ENCODE measurements at regions not wholly inside any gene's neighbourhood (a gene's known extent, or its start where the extent isn't known, plus 50 kb on each side); places are given as distances from the start of the nearest gene placed in this dataset.

GRCh38 chr1:11338284-11338924 lies 65.4 kb downstream of the UBIAD1 start:
- no peak for DNase-seq

DNA sequence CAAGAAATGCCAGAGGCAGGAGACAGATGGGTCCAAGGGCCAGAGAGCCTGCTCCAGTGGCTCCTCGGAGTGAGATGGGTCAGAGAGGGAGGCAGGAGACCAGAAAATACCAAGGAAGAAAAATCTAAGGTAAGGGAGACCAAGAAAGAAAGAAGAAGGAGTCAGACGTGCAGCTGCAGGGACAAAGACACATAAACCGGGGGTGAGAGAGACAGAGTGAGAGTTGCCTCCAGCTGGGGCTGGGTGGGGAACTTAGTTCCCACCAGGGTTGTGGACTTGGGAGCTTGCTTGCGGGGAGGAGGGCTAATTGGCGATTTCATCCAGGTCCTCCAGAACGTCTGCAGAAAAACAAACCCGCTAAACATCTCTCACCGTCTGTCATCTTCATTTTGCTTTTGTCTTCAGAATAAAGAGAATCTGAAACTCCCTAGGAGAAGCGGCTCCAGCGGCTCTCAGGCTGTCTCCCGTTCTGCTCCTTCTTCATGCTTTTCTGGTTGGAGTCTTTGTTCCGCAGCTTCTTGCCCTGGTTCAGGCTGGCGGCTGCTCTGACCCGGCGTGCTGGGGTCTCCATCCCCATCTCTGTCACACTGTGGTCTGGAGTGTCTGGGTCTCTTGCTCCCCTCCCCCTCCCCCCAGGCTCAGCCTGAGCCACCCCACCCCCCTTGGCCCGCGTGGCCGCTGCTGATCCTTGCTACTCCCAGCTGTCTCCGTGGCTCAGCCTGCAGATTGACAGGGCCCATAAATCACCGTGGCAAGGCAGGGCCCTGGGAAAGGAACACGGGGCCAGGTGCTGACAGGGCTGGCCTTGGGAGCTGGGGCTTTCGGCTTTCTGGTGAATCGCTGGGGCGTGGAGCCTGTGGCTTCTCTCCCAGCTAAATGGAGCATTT lies 66.6 kb downstream of the UBIAD1 start:
- DNase-seq = no peak

GRCh38 chr1:11340233-11340632 lies 67.2 kb downstream of the UBIAD1 start:
- no peak for DNase-seq

DNA sequence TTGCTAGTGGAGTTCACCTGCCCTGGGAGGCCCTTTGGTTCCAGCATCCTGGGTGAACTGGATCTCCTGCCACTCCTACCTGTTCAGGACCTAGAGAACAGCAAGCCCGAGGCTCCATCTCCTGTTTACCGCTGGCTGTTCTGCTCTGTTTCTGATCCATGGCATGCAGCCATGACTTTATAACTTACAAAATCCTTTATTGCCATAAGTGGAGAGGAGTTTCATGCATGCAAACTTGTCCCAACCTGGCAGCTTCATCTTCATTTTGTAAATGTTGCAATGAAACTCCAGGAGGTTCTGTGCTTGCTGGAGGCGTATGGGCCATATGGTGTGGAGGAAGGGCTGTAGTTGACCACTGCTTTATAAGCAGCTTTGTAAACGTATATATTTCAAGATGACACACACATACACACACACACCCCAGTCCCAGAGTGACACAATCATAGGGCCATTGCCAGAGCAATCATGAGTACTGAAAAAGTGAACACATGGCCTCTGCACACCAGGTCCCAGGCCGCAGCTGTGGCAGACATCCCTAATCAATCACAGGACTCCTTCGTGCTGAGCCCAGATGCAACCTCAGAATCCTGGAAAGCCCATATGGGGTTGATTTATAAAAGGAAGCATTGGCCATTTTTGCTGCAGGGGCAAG lies 69.0 kb downstream of the UBIAD1 start:
- no peak for DNase-seq

DNA sequence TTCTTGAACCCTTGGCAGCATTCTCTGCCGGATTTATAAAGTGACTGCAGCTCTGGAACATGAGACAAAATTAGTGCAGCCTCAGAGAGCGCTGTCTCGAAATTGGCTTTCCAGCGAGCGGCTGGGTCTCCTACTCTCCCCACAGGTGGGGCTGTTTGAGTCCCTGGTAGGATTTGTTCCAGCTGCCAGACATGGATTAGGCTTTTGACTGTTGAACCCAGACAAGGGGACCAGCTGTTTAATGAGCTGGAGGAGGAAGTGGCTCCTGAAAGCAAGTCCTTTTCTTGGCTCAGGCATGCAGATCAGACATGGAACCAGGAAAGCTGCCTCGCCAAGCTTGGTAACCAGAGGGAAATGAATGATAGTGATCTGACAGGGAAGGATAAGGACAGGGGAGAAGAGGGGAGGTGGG lies 69.6 kb downstream of the UBIAD1 start:
- no peak for DNase-seq

- DNase-seq = no peak
Measured at GRCh38 chr1:11345971-11346715, 73.1 kb downstream of the UBIAD1 start.

DNA sequence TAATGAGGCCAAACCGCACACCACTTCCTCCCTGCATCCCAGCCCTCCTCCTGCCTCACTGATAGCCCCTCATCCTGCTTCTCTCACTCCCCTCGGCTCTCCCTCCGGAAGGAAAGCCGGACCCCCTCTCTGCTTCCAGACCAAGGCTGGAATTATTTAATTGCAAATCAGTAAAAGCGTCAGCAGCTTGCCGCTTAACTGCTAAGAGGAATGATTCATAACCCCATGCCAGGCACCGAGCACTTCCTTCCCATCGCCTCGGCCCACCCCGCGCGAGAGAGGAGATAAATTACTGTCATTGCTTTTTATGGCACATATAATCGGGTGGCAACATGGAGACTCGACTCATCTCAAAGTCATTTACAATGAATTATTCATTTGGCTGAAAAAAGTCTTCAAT lies 77.3 kb downstream of the UBIAD1 start:
- no peak for DNase-seq

GRCh38 chr1:11352058-11352715 lies 79.2 kb downstream of the UBIAD1 start:
- no peak for DNase-seq

GRCh38 chr1:11352816-11353799 lies 80.1 kb downstream of the UBIAD1 start:
- no peak for DNase-seq

GRCh38 chr1:11354893-11355553 lies 82.0 kb downstream of the UBIAD1 start:
- no peak for DNase-seq

GRCh38 chr1:11355559-11356475 lies 82.8 kb downstream of the UBIAD1 start:
- no peak for DNase-seq

GRCh38 chr1:11357276-11357675 lies 84.3 kb downstream of the UBIAD1 start:
- no peak for DNase-seq

DNA sequence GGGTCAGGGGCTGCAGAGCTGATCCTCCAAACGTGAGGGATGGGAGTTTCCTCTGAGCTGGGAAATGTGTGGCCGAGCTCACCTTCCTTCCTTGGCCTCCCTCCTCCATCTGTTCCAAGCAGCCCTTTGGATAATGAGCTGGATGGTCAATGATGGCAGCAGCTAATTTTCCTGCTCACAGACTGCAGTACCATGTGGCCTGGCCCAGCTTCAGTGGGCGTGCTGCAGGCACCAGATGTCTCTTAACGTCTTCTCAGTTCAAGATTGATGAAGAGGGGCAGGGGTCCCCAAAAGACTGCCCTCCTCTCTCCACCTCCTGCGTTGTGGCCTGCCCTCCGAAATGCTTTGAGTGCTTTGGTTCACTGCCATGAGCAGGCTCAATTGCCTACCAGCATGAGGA lies 86.0 kb downstream of the UBIAD1 start:
- DNase-seq = no peak

- DNase-seq = no peak
Measured at GRCh38 chr1:11362547-11363021, 89.6 kb downstream of the UBIAD1 start.

GRCh38 chr1:11364170-11364569 lies 91.2 kb downstream of the UBIAD1 start:
- peak; percentile 60 for DNase-seq

DNA sequence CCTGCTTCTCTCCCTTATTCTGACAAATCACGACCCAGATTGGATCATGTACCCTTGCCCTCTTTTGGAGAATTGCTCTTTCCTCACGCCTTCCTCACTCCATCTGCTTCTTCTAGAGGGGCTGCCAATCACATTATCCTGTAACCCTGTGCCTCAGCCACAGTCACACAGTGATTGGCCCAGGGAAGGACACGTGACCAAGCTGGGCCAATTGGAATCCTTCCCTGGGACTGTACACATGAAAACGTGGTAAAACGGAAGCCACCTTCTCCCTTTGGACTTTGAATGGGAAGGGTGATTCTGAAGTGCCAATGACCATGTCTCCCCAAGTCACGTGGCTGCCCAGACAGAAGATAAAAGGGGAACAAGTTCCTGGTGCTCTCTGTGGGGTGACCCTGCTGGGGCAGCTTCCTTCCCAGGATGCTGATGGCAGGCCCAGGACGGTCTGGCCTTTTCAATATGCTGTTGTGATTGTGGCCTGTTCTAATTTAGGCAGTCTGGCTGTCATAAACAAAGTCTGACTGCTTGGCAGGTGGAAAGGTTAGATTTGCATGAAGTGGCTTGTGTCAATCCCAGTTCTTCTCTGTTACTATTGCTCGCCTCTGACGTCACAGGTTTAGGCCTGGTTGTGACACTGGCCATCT lies 92.9 kb downstream of the UBIAD1 start:
- no peak for DNase-seq

GRCh38 chr1:11373029-11373894 lies 100.3 kb downstream of the UBIAD1 start:
- DNase-seq = no peak
